ENCODE measurements at regions not wholly inside any gene's neighbourhood (a gene's known extent, or its start where the extent isn't known, plus 50 kb on each side); places are given as distances from the start of the nearest gene placed in this dataset.

DNA sequence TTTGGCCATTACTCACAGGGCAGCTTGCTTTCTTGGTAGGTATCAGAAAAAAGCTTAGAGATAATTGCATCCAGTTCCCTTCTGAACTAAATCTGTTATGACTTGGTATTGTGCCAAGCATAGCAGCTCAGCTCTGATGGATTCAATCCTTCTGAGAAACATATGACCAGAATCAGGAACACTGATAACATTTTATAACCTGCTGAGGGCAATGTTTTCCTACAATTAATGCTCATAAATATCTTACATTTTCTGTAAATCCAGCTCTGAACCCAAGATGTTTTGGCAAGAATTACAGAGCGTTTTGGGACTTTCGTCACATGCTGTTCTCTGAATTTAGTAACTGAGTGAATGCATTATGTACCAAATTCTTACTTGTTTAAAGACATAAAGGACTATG lies 167.8 kb downstream of the KIF20B start:
- 45 to 78% methylated on average over 2 of the region's 2 CpGs for WGBS, 2 donors
- intact Hi-C loops (cut with DNase I) = no loop called here
- DNase-seq = no peak
- no peaks in the 10 kb centered on the region for H3K36me3 ChIP-seq
- H3K27me3 ChIP-seq = peaks cover 0 to 11% (median 0%) of the 10 kb centered on the region in 4 donors
- no peak overlapping the region for H3K27ac ChIP-seq
- TF ChIP-seq POLR2A (IDR thresholded peaks at IDR 0.05) = no peak
- TF ChIP-seq CTCF (IDR thresholded peaks at IDR 0.05) = no peak
- H3K4me3 ChIP-seq = no peak overlapping the region
- H3K4me1 ChIP-seq = peaks cover 0 to 10% (median 0%) of the 10 kb centered on the region in 3 donors
- no peaks in the 10 kb centered on the region for H3K9me3 ChIP-seq

DNA sequence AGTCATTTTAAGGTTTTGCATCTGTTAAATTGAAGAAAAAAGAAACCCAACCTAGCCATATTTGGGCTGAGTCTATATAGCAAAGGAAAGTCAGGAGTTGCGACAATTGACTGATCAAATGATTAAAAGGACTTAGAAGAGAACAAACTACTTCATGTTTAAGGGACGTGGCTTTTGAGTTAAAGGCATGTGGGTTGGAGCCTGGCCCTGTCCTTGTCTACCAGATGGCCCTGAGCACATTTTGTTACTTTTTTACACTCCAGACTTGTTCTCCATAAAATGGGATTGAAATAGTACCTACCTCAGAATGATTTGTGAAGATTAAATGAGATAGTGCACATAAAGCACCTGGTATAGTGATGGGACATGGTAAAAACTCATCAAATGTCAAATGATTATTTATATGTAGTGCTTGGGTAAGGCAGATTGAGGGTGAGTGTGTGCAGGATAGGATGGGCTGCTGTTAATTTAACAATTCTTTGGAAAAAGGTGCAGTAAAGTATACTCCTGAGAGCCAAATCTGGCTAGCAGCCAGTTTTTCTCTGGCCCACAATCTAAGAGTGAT lies 168.3 kb downstream of the KIF20B start:
- H3K27ac ChIP-seq = no peak overlapping the region
- peaks cover 0 to 10% (median 0%) of the 10 kb centered on the region in 3 donors for H3K4me1 ChIP-seq
- no peaks in the 10 kb centered on the region for H3K9me3 ChIP-seq
- H3K4me3 ChIP-seq = no peak overlapping the region
- TF ChIP-seq POLR2A (IDR thresholded peaks at IDR 0.05) (no peak), CTCF (IDR thresholded peaks at IDR 0.05) (no peak)
- H3K27me3 ChIP-seq = peaks cover 0 to 9% (median 0%) of the 10 kb centered on the region in 4 donors
- DNase-seq = no peak
- intact Hi-C loops (cut with DNase I) = no loop called here
- WGBS, 2 donors = 64 to 73% methylated on average over 2 of the region's 2 CpGs
- H3K36me3 ChIP-seq = no peaks in the 10 kb centered on the region

GRCh38 chr10:89870936-89871335 lies 169.5 kb downstream of the KIF20B start:
- WGBS, 2 donors = 79 to 85% methylated on average over 2 of the region's 2 CpGs
- TF ChIP-seq POLR2A (IDR thresholded peaks at IDR 0.05) = no peak
- no peak for TF ChIP-seq CTCF (IDR thresholded peaks at IDR 0.05)
- DNase-seq = no peak
- Histone ChIP-seq H3K36me3 (no peaks in the 10 kb centered on the region), H3K4me1 (peaks cover 0 to 10% (median 0%) of the 10 kb centered on the region in 3 donors), H3K9me3 (no peaks in the 10 kb centered on the region), H3K4me3 (no peak overlapping the region), H3K27me3 (no peaks in the 10 kb centered on the region), H3K27ac (no peak overlapping the region)
- intact Hi-C loops (cut with DNase I) = no loop called here

GRCh38 chr10:89873055-89873454 lies 171.7 kb downstream of the KIF20B start:
- intact Hi-C loops (cut with DNase I) = no loop called here
- TF ChIP-seq POLR2A (IDR thresholded peaks at IDR 0.05) (no peak), CTCF (IDR thresholded peaks at IDR 0.05) (no peak)
- Histone ChIP-seq H3K27me3 (no peaks in the 10 kb centered on the region), H3K27ac (no peak overlapping the region), H3K4me3 (no peak overlapping the region), H3K36me3 (no peaks in the 10 kb centered on the region), H3K9me3 (no peaks in the 10 kb centered on the region), H3K4me1 (peaks cover 0 to 2% (median 0%) of the 10 kb centered on the region in 3 donors)
- 75 to 86% methylated on average over 3 of the region's 3 CpGs for WGBS, 2 donors
- no peak for DNase-seq

DNA sequence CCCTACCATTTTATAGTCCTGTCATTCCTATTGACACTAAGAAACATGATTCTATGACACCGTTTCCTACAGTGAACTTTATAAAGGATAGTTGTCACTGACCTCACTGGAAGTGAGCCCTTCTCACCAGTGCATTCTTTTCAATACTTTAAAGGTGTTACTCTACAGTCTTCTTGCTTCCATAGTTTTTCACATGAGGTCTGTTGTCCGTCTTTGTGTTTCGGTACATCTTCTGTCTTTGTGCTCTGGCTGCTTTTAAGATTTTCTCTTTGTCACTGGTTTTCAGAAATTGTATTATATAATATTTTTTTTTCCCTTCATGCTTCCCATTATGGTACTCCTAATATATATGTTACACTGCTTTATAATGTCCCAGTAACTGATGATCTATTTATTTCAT lies 174.2 kb downstream of the KIF20B start:
- no peaks in the 10 kb centered on the region for H3K27me3 ChIP-seq
- no peak overlapping the region for H3K27ac ChIP-seq
- no peaks in the 10 kb centered on the region for H3K36me3 ChIP-seq
- intact Hi-C loops (cut with DNase I) = no loop called here
- TF ChIP-seq CTCF (IDR thresholded peaks at IDR 0.05) (no peak), POLR2A (IDR thresholded peaks at IDR 0.05) (no peak)
- no peaks in the 10 kb centered on the region for H3K9me3 ChIP-seq
- H3K4me3 ChIP-seq = no peak overlapping the region
- no peak for DNase-seq
- no peaks in the 10 kb centered on the region for H3K4me1 ChIP-seq
- 89 to 94% methylated on average over 3 of the region's 3 CpGs for WGBS, 2 donors
